ENCODE measurements at regions not wholly inside any gene's neighbourhood (a gene's known extent, or its start where the extent isn't known, plus 50 kb on each side); places are given as distances from the start of the nearest gene placed in this dataset.

- 78 to 91% (median 81%) methylated on average over 7 of the region's 7 CpGs for WGBS, 3 donors
- DNase-seq (no peak), FAIRE-seq (no peak)
- Histone ChIP-seq H3K36me3 (ENCODE audit: control insufficient read depth in 3 of 3, insufficient read depth in 2 of 3, low read depth in 1 of 3, low read length in 3 of 3) (no peaks in the 10 kb centered on the region), H3K4me1 (ENCODE audit: control insufficient read depth in 3 of 3, insufficient read depth in 2 of 3, low read depth in 1 of 3, low read length in 2 of 3) (no peaks in the 10 kb centered on the region), H3K27me3 (ENCODE audit: control insufficient read depth in 3 of 3, insufficient read depth in 3 of 3, low read length in 3 of 3) (no peaks in the 10 kb centered on the region), H3K9me3 (ENCODE audit: control insufficient read depth in 2 of 2, insufficient read depth in 1 of 2, low read depth in 1 of 2, low read length in 1 of 2) (no peaks in the 10 kb centered on the region), H3K4me3 (ENCODE audit: low read depth in 1 of 3, low read length in 3 of 3) (no peak overlapping the region), H3K27ac (ENCODE audit: low read depth in 1 of 3, low read length in 2 of 3) (no peak overlapping the region)
Observed at GRCh38 chr2:145332210-145332898, 812.4 kb upstream of the ZEB2 start.

- no peaks in the 10 kb centered on the region for H3K36me3 ChIP-seq (ENCODE audit: control insufficient read depth in 3 of 3, insufficient read depth in 2 of 3, low read depth in 1 of 3, low read length in 3 of 3)
Observed at GRCh38 chr2:145329971-145330370, 810.1 kb upstream of the ZEB2 start.

GRCh38 chr2:145325485-145325884 is 805.6 kb upstream of the ZEB2 start:
- DNase-seq (no peak), FAIRE-seq (no peak)
- H3K4me1 ChIP-seq (ENCODE audit: control insufficient read depth in 3 of 3, insufficient read depth in 2 of 3, low read depth in 1 of 3, low read length in 2 of 3): no peaks in the 10 kb centered on the region
- no peaks in the 10 kb centered on the region for H3K9me3 ChIP-seq (ENCODE audit: control insufficient read depth in 2 of 2, insufficient read depth in 1 of 2, low read depth in 1 of 2, low read length in 1 of 2)
- 63 to 76% (median 65%) methylated on average over 4 of the region's 4 CpGs for WGBS, 3 donors
- no peaks in the 10 kb centered on the region for H3K27me3 ChIP-seq (ENCODE audit: control insufficient read depth in 3 of 3, insufficient read depth in 3 of 3, low read length in 3 of 3)
- H3K27ac ChIP-seq (ENCODE audit: low read depth in 1 of 3, low read length in 2 of 3): no peak overlapping the region
- H3K4me3 ChIP-seq (ENCODE audit: low read depth in 1 of 3, low read length in 3 of 3): no peak overlapping the region
- H3K36me3 ChIP-seq (ENCODE audit: control insufficient read depth in 3 of 3, insufficient read depth in 2 of 3, low read depth in 1 of 3, low read length in 3 of 3): no peaks in the 10 kb centered on the region

More at GRCh38 chr2:145329971-145330370, 810.1 kb upstream of the ZEB2 start:
- H3K9me3 ChIP-seq (ENCODE audit: control insufficient read depth in 2 of 2, insufficient read depth in 1 of 2, low read depth in 1 of 2, low read length in 1 of 2): no peaks in the 10 kb centered on the region
- H3K27me3 ChIP-seq (ENCODE audit: control insufficient read depth in 3 of 3, insufficient read depth in 3 of 3, low read length in 3 of 3): no peaks in the 10 kb centered on the region
- no peak overlapping the region for H3K4me3 ChIP-seq (ENCODE audit: low read depth in 1 of 3, low read length in 3 of 3)
- no peaks in the 10 kb centered on the region for H3K4me1 ChIP-seq (ENCODE audit: control insufficient read depth in 3 of 3, insufficient read depth in 2 of 3, low read depth in 1 of 3, low read length in 2 of 3)
- no peak overlapping the region for H3K27ac ChIP-seq (ENCODE audit: low read depth in 1 of 3, low read length in 2 of 3)
- 44 to 98% (median 71%) methylated on average over 1 of the region's 1 CpG for WGBS, 3 donors
- FAIRE-seq (no peak), DNase-seq (no peak)

DNA sequence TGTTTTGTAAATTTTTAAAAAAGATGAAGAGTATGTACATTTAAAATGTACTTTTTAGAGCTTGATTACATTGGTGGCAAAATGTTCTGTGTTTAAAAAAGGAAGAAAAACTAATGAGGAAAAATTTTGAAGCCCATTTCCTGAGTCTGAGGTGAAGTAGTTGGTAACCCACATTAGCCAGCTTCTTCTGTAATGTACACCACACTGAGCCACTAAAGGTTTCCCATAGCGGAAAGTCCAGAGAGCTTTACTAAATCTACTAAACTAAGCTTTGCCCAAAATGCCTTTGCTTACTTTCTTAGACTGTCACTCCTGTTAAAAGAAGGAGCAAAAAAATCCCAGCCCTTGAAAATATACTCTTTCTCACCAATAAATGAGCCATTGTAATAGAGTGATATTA is 804.8 kb upstream of the ZEB2 start:
- FAIRE-seq: no peak
- WGBS, 3 donors: 83 to 86% (median 85%) methylated on average over 1 of the region's 1 CpG

DNA sequence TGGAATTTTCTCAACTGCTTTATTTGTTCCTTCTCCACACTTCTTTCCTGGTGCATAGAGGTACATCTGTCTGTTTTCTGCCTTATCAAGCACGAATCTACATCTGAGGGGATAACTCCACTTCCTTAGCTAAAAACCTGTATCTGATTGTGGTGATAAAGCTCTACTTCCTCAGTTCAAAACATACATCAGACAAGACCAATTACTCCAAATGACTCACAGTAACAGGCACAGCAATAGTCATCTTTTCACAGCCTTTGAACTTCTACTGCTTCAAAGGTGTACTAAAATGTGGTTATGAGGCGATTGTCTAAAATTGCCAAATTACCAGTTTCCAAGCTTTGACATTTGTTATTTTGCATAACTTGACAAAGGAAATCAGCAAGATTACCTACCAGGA is 803.6 kb upstream of the ZEB2 start:
- no peaks in the 10 kb centered on the region for H3K36me3 ChIP-seq (ENCODE audit: control insufficient read depth in 3 of 3, insufficient read depth in 2 of 3, low read depth in 1 of 3, low read length in 3 of 3)
- WGBS, 3 donors: 52 to 58% (median 53%) methylated on average over 2 of the region's 2 CpGs
- FAIRE-seq: no peak
- H3K27me3 ChIP-seq (ENCODE audit: control insufficient read depth in 3 of 3, insufficient read depth in 3 of 3, low read length in 3 of 3): no peaks in the 10 kb centered on the region
- H3K4me1 ChIP-seq (ENCODE audit: control insufficient read depth in 3 of 3, insufficient read depth in 2 of 3, low read depth in 1 of 3, low read length in 2 of 3): no peaks in the 10 kb centered on the region
- no peak overlapping the region for H3K4me3 ChIP-seq (ENCODE audit: low read depth in 1 of 3, low read length in 3 of 3)
- DNase-seq: no peak
- H3K9me3 ChIP-seq (ENCODE audit: control insufficient read depth in 2 of 2, insufficient read depth in 1 of 2, low read depth in 1 of 2, low read length in 1 of 2): no peaks in the 10 kb centered on the region
- no peak overlapping the region for H3K27ac ChIP-seq (ENCODE audit: low read depth in 1 of 3, low read length in 2 of 3)

More for the DNA sequence above, 804.8 kb upstream of the ZEB2 start:
- Histone ChIP-seq H3K36me3 (ENCODE audit: control insufficient read depth in 3 of 3, insufficient read depth in 2 of 3, low read depth in 1 of 3, low read length in 3 of 3) (no peaks in the 10 kb centered on the region), H3K9me3 (ENCODE audit: control insufficient read depth in 2 of 2, insufficient read depth in 1 of 2, low read depth in 1 of 2, low read length in 1 of 2) (no peaks in the 10 kb centered on the region), H3K4me3 (ENCODE audit: low read depth in 1 of 3, low read length in 3 of 3) (no peak overlapping the region), H3K27ac (ENCODE audit: low read depth in 1 of 3, low read length in 2 of 3) (no peak overlapping the region), H3K27me3 (ENCODE audit: control insufficient read depth in 3 of 3, insufficient read depth in 3 of 3, low read length in 3 of 3) (no peaks in the 10 kb centered on the region), H3K4me1 (ENCODE audit: control insufficient read depth in 3 of 3, insufficient read depth in 2 of 3, low read depth in 1 of 3, low read length in 2 of 3) (no peaks in the 10 kb centered on the region)
- DNase-seq: no peak

- Histone ChIP-seq H3K27ac (ENCODE audit: low read depth in 1 of 3, low read length in 2 of 3) (no peak overlapping the region), H3K4me3 (ENCODE audit: low read depth in 1 of 3, low read length in 3 of 3) (no peak overlapping the region), H3K27me3 (ENCODE audit: control insufficient read depth in 3 of 3, insufficient read depth in 3 of 3, low read length in 3 of 3) (no peaks in the 10 kb centered on the region), H3K4me1 (ENCODE audit: control insufficient read depth in 3 of 3, insufficient read depth in 2 of 3, low read depth in 1 of 3, low read length in 2 of 3) (no peaks in the 10 kb centered on the region), H3K9me3 (ENCODE audit: control insufficient read depth in 2 of 2, insufficient read depth in 1 of 2, low read depth in 1 of 2, low read length in 1 of 2) (no peaks in the 10 kb centered on the region), H3K36me3 (ENCODE audit: control insufficient read depth in 3 of 3, insufficient read depth in 2 of 3, low read depth in 1 of 3, low read length in 3 of 3) (no peaks in the 10 kb centered on the region)
- WGBS, 3 donors: 37 to 76% (median 57%) methylated on average over 2 of the region's 2 CpGs
- FAIRE-seq (no peak), DNase-seq (no peak)
Observed at GRCh38 chr2:145321344-145321743, 801.4 kb upstream of the ZEB2 start.

- Histone ChIP-seq H3K27ac (ENCODE audit: low read depth in 1 of 3, low read length in 2 of 3) (no peak overlapping the region), H3K4me1 (ENCODE audit: control insufficient read depth in 3 of 3, insufficient read depth in 2 of 3, low read depth in 1 of 3, low read length in 2 of 3) (no peaks in the 10 kb centered on the region), H3K4me3 (ENCODE audit: low read depth in 1 of 3, low read length in 3 of 3) (no peak overlapping the region), H3K9me3 (ENCODE audit: control insufficient read depth in 2 of 2, insufficient read depth in 1 of 2, low read depth in 1 of 2, low read length in 1 of 2) (peaks cover 0 to 11% of the 10 kb centered on the region in 2 donors), H3K27me3 (ENCODE audit: control insufficient read depth in 3 of 3, insufficient read depth in 3 of 3, low read length in 3 of 3) (no peaks in the 10 kb centered on the region), H3K36me3 (ENCODE audit: control insufficient read depth in 3 of 3, insufficient read depth in 2 of 3, low read depth in 1 of 3, low read length in 3 of 3) (no peaks in the 10 kb centered on the region)
- FAIRE-seq (no peak), DNase-seq (no peak)
- 82 to 97% (median 86%) methylated on average over 1 of the region's 1 CpG for WGBS, 3 donors
Observed at GRCh38 chr2:145316496-145316895, 796.6 kb upstream of the ZEB2 start.

GRCh38 chr2:145315053-145315452 is 795.1 kb upstream of the ZEB2 start:
- no peak for FAIRE-seq
- Histone ChIP-seq H3K27ac (ENCODE audit: low read depth in 1 of 3, low read length in 2 of 3) (no peak overlapping the region), H3K36me3 (ENCODE audit: control insufficient read depth in 3 of 3, insufficient read depth in 2 of 3, low read depth in 1 of 3, low read length in 3 of 3) (no peaks in the 10 kb centered on the region), H3K9me3 (ENCODE audit: control insufficient read depth in 2 of 2, insufficient read depth in 1 of 2, low read depth in 1 of 2, low read length in 1 of 2) (peaks cover 0 to 11% of the 10 kb centered on the region in 2 donors), H3K4me3 (ENCODE audit: low read depth in 1 of 3, low read length in 3 of 3) (no peak overlapping the region), H3K4me1 (ENCODE audit: control insufficient read depth in 3 of 3, insufficient read depth in 2 of 3, low read depth in 1 of 3, low read length in 2 of 3) (no peaks in the 10 kb centered on the region), H3K27me3 (ENCODE audit: control insufficient read depth in 3 of 3, insufficient read depth in 3 of 3, low read length in 3 of 3) (no peaks in the 10 kb centered on the region)
- WGBS, 3 donors: 47 to 62% (median 48%) methylated on average over 3 of the region's 3 CpGs
- no peak for DNase-seq

DNA sequence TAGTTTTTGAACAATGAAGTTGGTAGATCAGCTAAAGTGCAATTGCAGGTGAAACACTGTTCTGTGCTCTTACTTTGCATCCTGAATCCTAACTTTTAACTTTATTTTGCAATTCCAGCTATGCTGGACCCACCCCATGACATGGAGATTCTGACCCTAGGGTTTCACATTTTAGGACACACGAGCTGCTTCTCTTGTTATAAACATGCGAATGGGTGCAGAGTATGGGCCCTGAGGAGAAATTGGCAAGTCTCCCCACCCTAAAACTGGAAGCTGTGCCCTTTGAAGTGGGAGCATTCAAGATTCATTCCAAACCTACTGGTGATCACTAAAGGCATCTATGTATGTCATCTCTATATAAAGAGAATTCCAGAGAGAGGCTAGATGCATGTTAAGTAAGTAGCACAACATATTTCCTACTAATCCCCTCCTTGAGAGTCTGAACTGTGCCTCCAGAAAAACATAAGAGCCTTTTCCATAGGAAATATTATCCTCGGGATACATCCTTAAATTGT is 794.3 kb upstream of the ZEB2 start:
- DNase-seq: no peak
- H3K9me3 ChIP-seq (ENCODE audit: control insufficient read depth in 2 of 2, insufficient read depth in 1 of 2, low read depth in 1 of 2, low read length in 1 of 2): peaks cover 0 to 11% of the 10 kb centered on the region in 2 donors
- H3K36me3 ChIP-seq (ENCODE audit: control insufficient read depth in 3 of 3, insufficient read depth in 2 of 3, low read depth in 1 of 3, low read length in 3 of 3): no peaks in the 10 kb centered on the region
- H3K4me3 ChIP-seq (ENCODE audit: low read depth in 1 of 3, low read length in 3 of 3): no peak overlapping the region
- no peaks in the 10 kb centered on the region for H3K4me1 ChIP-seq (ENCODE audit: control insufficient read depth in 3 of 3, insufficient read depth in 2 of 3, low read depth in 1 of 3, low read length in 2 of 3)
- no peak for FAIRE-seq
- no peak overlapping the region for H3K27ac ChIP-seq (ENCODE audit: low read depth in 1 of 3, low read length in 2 of 3)
- 73 to 85% (median 83%) methylated on average over 3 of the region's 3 CpGs for WGBS, 3 donors
- H3K27me3 ChIP-seq (ENCODE audit: control insufficient read depth in 3 of 3, insufficient read depth in 3 of 3, low read length in 3 of 3): no peaks in the 10 kb centered on the region
